Panc1 (cell line): ENCODE measurements at regions not wholly inside any gene's neighbourhood (a gene's known extent, or its start where the extent isn't known, plus 50 kb on each side); places are given as distances from the start of the nearest gene placed in this dataset.
A peak's percentile ranks its signal among the peaks of the same experiment; 100 is the strongest.

ENCODE experiments used
- ATAC-seq: fragments of 200-7000 bp; cut with Tn5 transposase; 2 replicates; pipeline ENCODE4 v1.9.1; 2020; ENCODE audit warnings: mild to moderate bottlenecking, moderate library complexity
- BruUV-seq: library from RNA; stranded (reverse); fragments of 400-500 nt; replicated peaks from 2 replicates; lab custom pipeline; 2021; lab: Mats Ljungman, UMichigan
- CTCF ChIA-PET: fragments of 300-600 bp; sonication (Branson Sonifier 250); formaldehyde crosslinking; loops from one replicate; lab custom pipeline; 2022; ENCODE audit warnings: antibody characterized with exemption; lab: Charles Lee
- POLR2A ChIA-PET: fragments of 300-600 bp; sonication (Branson Sonifier 250); formaldehyde crosslinking; loops from one replicate; lab custom pipeline; 2022; ENCODE audit warnings: antibody characterized with exemption; lab: Charles Lee
- DNase-seq: peaks from one replicate; pipeline ENCODE4 v3.0.0-alpha.2; 2010; ENCODE audit warnings: low read depth, low spot score
- H3K27ac ChIP-seq: 2 replicates; pipeline ENCODE4 v1.5.1; 2011; ENCODE audit warnings: mild to moderate bottlenecking, low read length, inconsistent platforms
- H3K27me3 ChIP-seq: fragments of 200-500 bp; sonication (Bioruptor generic); 2 replicates; pipeline ENCODE4 v1.6.0; 2014; ENCODE audit warnings: low read length, inconsistent platforms; ENCODE audit not compliant: control insufficient read depth, insufficient read depth
- H3K36me3 ChIP-seq: fragments of 200-500 bp; sonication (Bioruptor generic); 2 replicates; pipeline ENCODE4 v1.5.1; 2014; ENCODE audit warnings: inconsistent platforms, mild to moderate bottlenecking, low read length, moderate library complexity; ENCODE audit not compliant: control insufficient read depth, insufficient read depth
- H3K4me1 ChIP-seq: 2 replicates; pipeline ENCODE4 v1.5.1; 2011; ENCODE audit warnings: inconsistent platforms, mild to moderate bottlenecking, low read length, moderate library complexity; ENCODE audit not compliant: control insufficient read depth, insufficient read depth
- H3K4me3 ChIP-seq, 2 experiments: 2 replicates each; pipeline ENCODE4 v1.5.1; 2011 to 2012; ENCODE audit warnings: low read depth in 2 of 2, low read length in 2 of 2, mild to moderate bottlenecking in 2 of 2, inconsistent platforms in 1 of 2, moderate library complexity in 1 of 2
- H3K9me3 ChIP-seq: fragments of 200-500 bp; sonication (Bioruptor generic); 2 replicates; pipeline ENCODE4 v1.5.1; 2014; ENCODE audit warnings: low read depth, mild to moderate bottlenecking, inconsistent platforms, low read length, moderate library complexity; ENCODE audit not compliant: control insufficient read depth, insufficient read depth
- CTCF ChIP-seq: fragments of 450-650 bp; IDR thresholded peaks from 2 replicates; pipeline ENCODE4 v1.5.1; 2017; ENCODE audit warnings: mild to moderate bottlenecking
- POLR2AphosphoS5 ChIP-seq: IDR thresholded peaks from 2 replicates; pipeline ENCODE4 v1.6.1; 2012; ENCODE audit warnings: mild to moderate bottlenecking, low read depth, low read length, moderate library complexity
- SIN3A ChIP-seq: IDR thresholded peaks from 2 replicates; pipeline ENCODE4 v1.6.1; 2012; ENCODE audit warnings: low read depth, mild to moderate bottlenecking, low read length, moderate library complexity, borderline replicate concordance; ENCODE audit not compliant: insufficient read depth
- TCF7L2 ChIP-seq: IDR thresholded peaks from 2 replicates; pipeline ENCODE4 v1.6.1; 2011; ENCODE audit warnings: mild to moderate bottlenecking, low read depth, low read length, inconsistent platforms
- in situ Hi-C: cut with HindIII; loops from 2 replicates; pipeline ENCODE4 v1.10.0; 2016; ENCODE audit warnings: low sequenced_read_pairs, low pct_unique_long_range_greater_than_20kb
- intact Hi-C: fragments of 100-400 bp; cut with micrococcal nuclease; formaldehyde crosslinking; loops from one replicate; pipeline ENCODE4 v1.10.0; 2022; ENCODE audit not compliant: unreplicated experiment
- TF ChIP-seq, protein P1 (sequence below), 2 experiments: IDR thresholded peaks; 2 replicates each; pipeline ENCODE4 v1.6.1; 2011 to 2012; ENCODE audit warnings: low read depth in 2 of 2, control low read depth in 1 of 2, low read length in 1 of 2, mild to moderate bottlenecking in 1 of 2, moderate library complexity in 1 of 2; ENCODE audit not compliant: insufficient read depth in 1 of 2

DNA sequence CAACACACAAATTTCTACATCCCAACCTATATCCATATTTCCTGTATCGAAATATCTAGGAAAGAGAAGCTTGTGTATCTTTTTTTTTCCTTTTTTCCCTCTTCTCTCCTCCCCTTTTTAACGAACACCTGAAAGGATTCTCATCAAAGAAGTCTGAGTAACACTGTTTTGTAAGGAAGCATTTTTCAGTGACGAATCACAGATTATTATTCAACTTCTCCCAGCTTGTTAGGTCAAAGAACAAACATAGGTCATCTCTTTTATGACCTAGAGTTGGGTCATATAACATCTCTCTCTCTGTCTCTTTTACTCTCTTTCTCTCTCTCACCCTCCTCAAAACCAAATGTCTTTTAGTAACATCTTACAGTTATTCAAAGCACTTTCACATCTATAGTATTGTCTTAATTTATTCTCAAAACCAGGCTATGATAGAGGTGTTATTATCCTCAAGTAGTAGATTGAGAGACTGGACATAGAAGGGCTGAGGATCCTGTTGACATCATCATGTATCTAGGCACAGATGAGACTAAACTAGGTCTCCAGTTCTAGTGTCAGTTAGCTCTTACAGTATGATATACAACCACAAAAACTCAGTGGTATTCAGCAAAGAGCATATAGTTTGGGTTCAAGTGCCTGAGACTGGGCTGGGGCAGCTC is 80.1 kb upstream of the SPOPL start:
- intact Hi-C loops (no loop called here), in situ Hi-C loops (no loop called here)
- no peak overlapping the region for H3K4me3 ChIP-seq
- no TSS peak for BruUV-seq
- H3K36me3 ChIP-seq, result no peaks in the 10 kb centered on the region; the same call in 1 of the 2 replicates
- TF ChIP-seq TCF7L2 (no peak), SIN3A (no peak), CTCF (no peak), POLR2AphosphoS5 (no peak)
- TF ChIP-seq, protein P1, sequence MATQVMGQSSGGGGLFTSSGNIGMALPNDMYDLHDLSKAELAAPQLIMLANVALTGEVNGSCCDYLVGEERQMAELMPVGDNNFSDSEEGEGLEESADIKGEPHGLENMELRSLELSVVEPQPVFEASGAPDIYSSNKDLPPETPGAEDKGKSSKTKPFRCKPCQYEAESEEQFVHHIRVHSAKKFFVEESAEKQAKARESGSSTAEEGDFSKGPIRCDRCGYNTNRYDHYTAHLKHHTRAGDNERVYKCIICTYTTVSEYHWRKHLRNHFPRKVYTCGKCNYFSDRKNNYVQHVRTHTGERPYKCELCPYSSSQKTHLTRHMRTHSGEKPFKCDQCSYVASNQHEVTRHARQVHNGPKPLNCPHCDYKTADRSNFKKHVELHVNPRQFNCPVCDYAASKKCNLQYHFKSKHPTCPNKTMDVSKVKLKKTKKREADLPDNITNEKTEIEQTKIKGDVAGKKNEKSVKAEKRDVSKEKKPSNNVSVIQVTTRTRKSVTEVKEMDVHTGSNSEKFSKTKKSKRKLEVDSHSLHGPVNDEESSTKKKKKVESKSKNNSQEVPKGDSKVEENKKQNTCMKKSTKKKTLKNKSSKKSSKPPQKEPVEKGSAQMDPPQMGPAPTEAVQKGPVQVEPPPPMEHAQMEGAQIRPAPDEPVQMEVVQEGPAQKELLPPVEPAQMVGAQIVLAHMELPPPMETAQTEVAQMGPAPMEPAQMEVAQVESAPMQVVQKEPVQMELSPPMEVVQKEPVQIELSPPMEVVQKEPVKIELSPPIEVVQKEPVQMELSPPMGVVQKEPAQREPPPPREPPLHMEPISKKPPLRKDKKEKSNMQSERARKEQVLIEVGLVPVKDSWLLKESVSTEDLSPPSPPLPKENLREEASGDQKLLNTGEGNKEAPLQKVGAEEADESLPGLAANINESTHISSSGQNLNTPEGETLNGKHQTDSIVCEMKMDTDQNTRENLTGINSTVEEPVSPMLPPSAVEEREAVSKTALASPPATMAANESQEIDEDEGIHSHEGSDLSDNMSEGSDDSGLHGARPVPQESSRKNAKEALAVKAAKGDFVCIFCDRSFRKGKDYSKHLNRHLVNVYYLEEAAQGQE (IDR thresholded peaks at IDR 0.05; ENCODE audit: insufficient read depth in 1 of 2, low read depth in 2 of 2, low read length in 1 of 2), result no peak
- peaks cover 2% of the 10 kb centered on the region; the same call in 1 of the 2 replicates for H3K4me1 ChIP-seq
- DNase-seq, result peak; percentile 70
- no peak overlapping the region; the same call in 1 of the 2 replicates for H3K27ac ChIP-seq
- no peaks in the 10 kb centered on the region; the same call in 1 of the 2 replicates for H3K9me3 ChIP-seq
- no peaks in the 10 kb centered on the region for H3K27me3 ChIP-seq
- CTCF ChIA-PET, result interaction anchor here (0.7 kb wide), 1 partner anchor 9 kb away, joined by 3 read pairs; no protein-coding TSS in a partner anchor
- peak; percentile 75 for ATAC-seq
- POLR2A ChIA-PET, result no interaction called here

DNA sequence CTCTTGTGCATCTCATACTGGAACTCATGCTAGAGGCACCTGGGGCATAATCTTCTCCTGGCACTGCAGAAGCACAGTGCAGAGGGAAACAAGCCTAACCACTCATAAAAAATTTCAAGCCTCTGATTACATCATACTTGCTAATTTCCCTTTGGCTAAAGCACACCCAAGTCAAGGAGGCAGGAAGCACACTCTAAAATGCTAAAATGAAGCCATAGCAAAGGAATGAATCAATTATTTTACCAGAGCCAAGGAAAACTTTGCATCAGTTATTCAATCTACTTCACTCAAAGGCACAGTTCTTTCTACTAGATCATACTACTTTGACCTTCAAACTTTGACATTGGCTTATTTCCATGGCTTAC is 79.6 kb upstream of the SPOPL start:
- ChIA-PET POLR2A (no interaction called here), CTCF (interaction anchor here (0.7 kb wide), 1 partner anchor 9 kb away, joined by 3 read pairs; no protein-coding TSS in a partner anchor)
- in situ Hi-C loops (no loop called here), intact Hi-C loops (no loop called here)
- Histone ChIP-seq H3K27ac (no peak overlapping the region; the same call in 1 of the 2 replicates), H3K9me3 (no peaks in the 10 kb centered on the region; the same call in 1 of the 2 replicates), H3K27me3 (no peaks in the 10 kb centered on the region), H3K36me3 (no peaks in the 10 kb centered on the region; the same call in 1 of the 2 replicates), H3K4me3 (no peak overlapping the region), H3K4me1 (peaks cover 2% of the 10 kb centered on the region; the same call in 1 of the 2 replicates)
- TF ChIP-seq POLR2AphosphoS5 (no peak), TCF7L2 (no peak)
- DNase-seq, result peak; percentile 87
- no TSS peak for BruUV-seq
- peak; percentile 88 for ATAC-seq

DNA sequence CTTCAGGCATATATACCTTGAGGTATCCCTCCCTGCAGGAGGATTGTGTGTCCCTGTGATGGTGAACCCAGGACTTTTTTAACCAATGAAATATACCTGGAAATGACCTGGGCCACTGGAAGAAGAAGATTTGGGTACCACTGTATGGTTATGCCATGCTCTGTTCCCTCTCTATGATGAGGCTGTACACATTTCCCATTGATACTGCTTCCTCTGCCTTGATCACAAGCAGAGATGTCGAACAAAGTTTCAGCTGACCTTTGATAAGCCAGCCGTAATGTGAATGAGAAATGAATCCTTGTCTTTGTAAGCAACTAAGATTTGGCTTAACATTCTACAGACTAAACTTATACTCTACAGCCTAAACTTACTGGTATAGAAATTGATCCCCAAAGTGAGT is 78.4 kb upstream of the SPOPL start:
- intact Hi-C loops (no loop called here), in situ Hi-C loops (no loop called here)
- ChIA-PET POLR2A (no interaction called here), CTCF (no interaction called here)
- peaks cover 2% of the 10 kb centered on the region; the same call in 1 of the 2 replicates for H3K4me1 ChIP-seq
- no peaks in the 10 kb centered on the region for H3K27me3 ChIP-seq
- no peaks in the 10 kb centered on the region; the same call in 1 of the 2 replicates for H3K9me3 ChIP-seq
- no peak overlapping the region for H3K4me3 ChIP-seq
- no peak for DNase-seq
- ATAC-seq, result no peak
- TF ChIP-seq POLR2AphosphoS5 (no peak), CTCF (no peak), TCF7L2 (no peak), SIN3A (no peak)
- TF ChIP-seq, protein P1 (IDR thresholded peaks at IDR 0.05; ENCODE audit: insufficient read depth in 1 of 2, low read depth in 2 of 2, low read length in 1 of 2), result no peak
- no peaks in the 10 kb centered on the region; the same call in 1 of the 2 replicates for H3K36me3 ChIP-seq
- H3K27ac ChIP-seq, result no peak overlapping the region
- no TSS peak for BruUV-seq
